Osteocyte (in vitro differentiated cells): ENCODE measurements at regions not wholly inside any gene's neighbourhood (a gene's known extent, or its start where the extent isn't known, plus 50 kb on each side); places are given as distances from the start of the nearest gene placed in this dataset.

Experiments
- DNase-seq: peaks from one replicate; pipeline ENCODE4 v3.0.0; 2021; ENCODE audit warnings: mixed read lengths; ENCODE audit not compliant: unreplicated experiment; ENCODE audit errors: extremely low spot score
- H3K27ac Mint-ChIP-seq: one replicate; pipeline ENCODE4 v1.8.0; 2021; ENCODE audit warnings: mild to moderate bottlenecking, mixed read lengths; ENCODE audit not compliant: unreplicated experiment
- H3K27me3 Mint-ChIP-seq: one replicate; pipeline ENCODE4 v1.8.0; 2021; ENCODE audit warnings: mixed read lengths; ENCODE audit not compliant: unreplicated experiment
- H3K36me3 Mint-ChIP-seq: one replicate; pipeline ENCODE4 v1.8.0; 2021; ENCODE audit warnings: mixed read lengths; ENCODE audit not compliant: unreplicated experiment
- H3K4me1 Mint-ChIP-seq: one replicate; pipeline ENCODE4 v1.8.0; 2021; ENCODE audit warnings: mixed read lengths; ENCODE audit not compliant: unreplicated experiment
- H3K4me3 Mint-ChIP-seq: one replicate; pipeline ENCODE4 v1.8.0; 2021; ENCODE audit warnings: mild to moderate bottlenecking, moderate library complexity, mixed read lengths; ENCODE audit not compliant: unreplicated experiment
- H3K9me3 Mint-ChIP-seq: one replicate; pipeline ENCODE4 v1.8.0; 2021; ENCODE audit warnings: mixed read lengths; ENCODE audit not compliant: unreplicated experiment
- CTCF ChIP-seq: fragments of 200-600 bp; sonication (generic); IDR thresholded peaks from 2 replicates; pipeline ENCODE4 v1.5.0; 2021; ENCODE audit warnings: antibody characterized with exemption, mild to moderate bottlenecking, moderate library complexity

- Mint-ChIP-seq H3K4me3 (no peak overlapping the region), H3K4me1 (no peaks in the 10 kb centered on the region), H3K36me3 (no peaks in the 10 kb centered on the region), H3K27me3 (no peaks in the 10 kb centered on the region), H3K27ac (no peak overlapping the region), H3K9me3 (no peaks in the 10 kb centered on the region)
- TF ChIP-seq CTCF, result no peak
- no peak for DNase-seq
Measured at GRCh38 chr18:70662588-70662987, 373.7 kb downstream of the SOCS6 start.

DNA sequence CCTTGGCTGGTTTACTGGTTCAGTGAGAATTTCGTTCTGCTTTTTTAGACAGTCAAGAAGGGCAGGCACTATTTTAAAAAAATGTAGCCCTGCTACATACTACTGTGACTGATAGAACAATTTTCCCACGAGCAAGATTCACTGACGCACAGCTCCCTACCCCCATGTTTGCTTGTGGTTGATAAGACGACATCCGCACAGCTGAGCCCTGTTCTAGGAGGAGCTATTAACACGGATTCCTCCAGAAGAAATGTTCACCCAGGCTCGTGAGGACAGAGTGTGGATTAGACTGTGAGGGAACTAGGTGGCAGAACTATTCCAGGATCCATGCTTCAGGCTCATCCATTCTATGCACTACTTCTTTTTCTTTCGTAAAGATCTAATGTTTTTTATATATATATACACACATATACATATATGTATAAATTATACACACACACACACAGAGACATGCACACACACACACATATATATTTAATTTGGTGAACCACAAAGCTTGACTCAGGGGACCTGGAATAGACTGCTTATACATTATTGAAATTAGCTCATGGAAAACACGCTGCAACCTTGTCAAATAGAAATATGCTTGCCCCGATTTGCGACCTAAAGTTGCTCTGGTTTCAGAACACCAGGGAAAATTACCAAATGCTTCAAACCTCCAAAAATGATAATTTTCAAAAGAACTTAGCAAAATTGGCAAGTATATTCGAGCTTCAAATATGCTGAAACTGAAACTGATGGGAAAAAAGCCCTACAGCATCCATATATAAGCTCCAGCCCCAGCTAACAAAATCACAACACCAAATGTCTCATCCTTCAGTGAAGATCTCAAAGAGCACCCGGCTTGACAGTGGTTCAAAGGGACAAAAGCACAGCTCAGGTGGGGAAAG is 370.4 kb downstream of the SOCS6 start:
- Mint-ChIP-seq H3K4me3 (no peak overlapping the region), H3K9me3 (no peaks in the 10 kb centered on the region), H3K27me3 (no peaks in the 10 kb centered on the region), H3K36me3 (no peaks in the 10 kb centered on the region), H3K27ac (no peak overlapping the region), H3K4me1 (no peaks in the 10 kb centered on the region)
- DNase-seq, result no peak
- no peak for TF ChIP-seq CTCF

- no peak for TF ChIP-seq CTCF
- no peaks in the 10 kb centered on the region for H3K36me3 Mint-ChIP-seq
- H3K27ac Mint-ChIP-seq, result no peak overlapping the region
- H3K9me3 Mint-ChIP-seq, result no peaks in the 10 kb centered on the region
- no peaks in the 10 kb centered on the region for H3K27me3 Mint-ChIP-seq
- no peak for DNase-seq
- no peaks in the 10 kb centered on the region for H3K4me1 Mint-ChIP-seq
- H3K4me3 Mint-ChIP-seq, result no peak overlapping the region
Measured at GRCh38 chr18:70653671-70654070, 364.8 kb downstream of the SOCS6 start.

GRCh38 chr18:70650878-70651277 is 362.0 kb downstream of the SOCS6 start:
- TF ChIP-seq CTCF, result no peak
- no peak overlapping the region for H3K4me3 Mint-ChIP-seq
- no peaks in the 10 kb centered on the region for H3K36me3 Mint-ChIP-seq
- no peaks in the 10 kb centered on the region for H3K27me3 Mint-ChIP-seq
- H3K4me1 Mint-ChIP-seq, result no peaks in the 10 kb centered on the region
- H3K27ac Mint-ChIP-seq, result no peak overlapping the region
- no peak for DNase-seq
- H3K9me3 Mint-ChIP-seq, result no peaks in the 10 kb centered on the region

GRCh38 chr18:70649683-70650082 is 360.8 kb downstream of the SOCS6 start:
- no peak overlapping the region for H3K27ac Mint-ChIP-seq
- no peak overlapping the region for H3K4me3 Mint-ChIP-seq
- H3K9me3 Mint-ChIP-seq, result no peaks in the 10 kb centered on the region
- no peaks in the 10 kb centered on the region for H3K27me3 Mint-ChIP-seq
- no peaks in the 10 kb centered on the region for H3K4me1 Mint-ChIP-seq
- no peak for TF ChIP-seq CTCF
- DNase-seq, result no peak
- no peaks in the 10 kb centered on the region for H3K36me3 Mint-ChIP-seq
